ENCODE measurements at regions not wholly inside any gene's neighbourhood (a gene's known extent, or its start where the extent isn't known, plus 50 kb on each side); places are given as distances from the start of the nearest gene placed in this dataset.
"Not testable (repeated sequence)": the region's sequence is repeated elsewhere in the genome, so short reads cannot be mapped to it uniquely, and the experiment has no call there.

- no peak for DNase-seq (ENCODE audit: low read depth in 4 of 4, low spot score in 3 of 4)
Observed at GRCh38 chr6:14876778-14877613, 368.9 kb upstream of the JARID2 start.

GRCh38 chr6:14877758-14878157 lies 368.1 kb upstream of the JARID2 start:
- no peak for DNase-seq (ENCODE audit: low read depth in 4 of 4, low spot score in 3 of 4)

DNA sequence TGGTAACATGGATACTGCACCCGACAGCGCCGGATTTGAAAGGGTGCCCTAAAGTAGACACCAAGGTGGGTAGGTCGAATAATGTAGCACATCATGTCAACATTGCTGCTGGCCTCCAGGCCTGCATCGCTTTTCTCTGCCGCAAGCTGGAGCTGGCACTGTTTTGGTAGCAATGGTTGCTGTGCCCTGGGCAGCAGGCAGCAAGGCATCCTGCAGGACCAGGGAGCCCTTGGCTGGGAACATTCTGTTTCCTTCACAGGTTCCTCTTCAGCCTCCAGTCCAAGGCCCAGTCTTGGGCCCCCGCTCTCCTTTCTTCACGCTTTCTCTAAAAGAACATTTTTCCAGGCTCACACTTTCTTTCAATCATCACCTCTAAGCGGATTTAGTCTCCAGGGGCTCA lies 365.8 kb upstream of the JARID2 start:
- no peak for DNase-seq (ENCODE audit: low read depth in 4 of 4, low spot score in 3 of 4)

DNA sequence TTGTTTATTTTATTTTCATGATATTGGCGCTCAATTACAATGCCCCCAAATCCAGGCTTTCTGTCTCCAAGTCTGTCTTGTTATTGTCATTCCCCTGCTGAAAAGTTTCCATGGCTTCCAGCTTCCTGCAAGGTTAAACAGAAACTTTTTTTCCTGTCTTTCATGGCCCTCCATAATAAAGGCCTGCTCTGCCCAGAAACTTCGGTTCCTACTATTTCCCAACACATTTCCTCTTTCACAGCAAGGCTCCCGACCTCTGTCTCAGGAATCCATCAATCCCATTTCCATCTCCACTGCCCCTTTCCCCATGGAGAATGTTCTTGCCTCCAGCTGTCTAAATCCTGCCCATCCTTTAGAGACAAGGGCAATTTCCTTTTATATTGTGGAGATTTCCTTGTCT lies 365.2 kb upstream of the JARID2 start:
- DNase-seq (ENCODE audit: low read depth in 4 of 4, low spot score in 3 of 4) = no peak

- no peak for DNase-seq (ENCODE audit: low read depth in 4 of 4, low spot score in 3 of 4)
Observed at GRCh38 chr6:14881398-14881797, 364.5 kb upstream of the JARID2 start.

- DNase-seq (ENCODE audit: low read depth in 4 of 4, low spot score in 3 of 4) = no peak
Observed at GRCh38 chr6:14882394-14883026, 363.4 kb upstream of the JARID2 start.

DNA sequence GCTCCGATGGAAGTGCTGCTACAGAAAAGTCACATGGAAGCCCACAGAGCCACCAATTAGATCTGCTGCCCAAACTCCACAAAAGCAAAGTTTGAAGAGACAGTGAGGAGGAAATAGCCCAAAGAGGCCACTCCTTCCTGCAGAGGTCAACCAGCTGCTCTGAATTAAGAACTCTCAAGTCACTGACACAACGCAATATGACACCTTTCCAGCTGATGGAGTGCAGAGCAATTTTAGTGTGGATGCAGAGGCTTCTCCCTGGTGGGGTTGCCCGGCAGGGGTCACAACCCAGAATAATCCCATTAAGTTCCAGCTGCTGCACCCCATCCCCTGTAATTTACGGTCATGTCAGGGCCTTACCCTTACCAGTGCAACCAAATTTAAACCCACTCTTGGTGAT lies 361.9 kb upstream of the JARID2 start:
- DNase-seq (ENCODE audit: low read depth in 4 of 4, low spot score in 3 of 4) = no peak

GRCh38 chr6:14885498-14885897 lies 360.4 kb upstream of the JARID2 start:
- DNase-seq (ENCODE audit: low read depth in 4 of 4, low spot score in 3 of 4) = no peak

- no peak for DNase-seq (ENCODE audit: low read depth in 4 of 4, low spot score in 3 of 4)
Observed at GRCh38 chr6:14887181-14887580, 358.7 kb upstream of the JARID2 start.

GRCh38 chr6:14887986-14888574 lies 357.8 kb upstream of the JARID2 start:
- DNase-seq (ENCODE audit: low read depth in 4 of 4, low spot score in 3 of 4) = no peak

DNA sequence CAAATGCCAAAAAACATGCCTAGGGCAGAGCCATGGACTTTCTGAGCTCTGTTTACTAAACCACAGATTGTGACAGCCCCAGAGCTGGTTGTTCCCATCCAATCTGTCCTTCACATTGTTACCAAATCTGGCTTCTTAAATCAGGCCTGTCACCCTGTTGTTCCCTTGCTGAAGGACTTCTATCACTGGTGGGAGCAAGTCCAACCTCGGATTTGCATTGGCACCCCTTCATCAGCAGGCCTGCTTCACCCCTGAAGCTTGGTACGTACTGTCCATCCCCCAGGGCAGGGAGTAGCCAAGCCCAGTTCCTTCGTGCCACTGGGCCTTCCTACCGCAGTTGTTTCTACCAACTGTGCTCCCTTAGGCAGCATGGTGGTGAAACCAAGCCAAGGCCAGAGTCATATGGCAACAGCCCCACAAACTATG lies 357.3 kb upstream of the JARID2 start:
- DNase-seq (ENCODE audit: low read depth in 4 of 4, low spot score in 3 of 4) = no peak

- DNase-seq (ENCODE audit: low read depth in 4 of 4, low spot score in 3 of 4) = no peak
Observed at GRCh38 chr6:14889188-14889587, 356.7 kb upstream of the JARID2 start.

GRCh38 chr6:14889611-14890593 lies 356.0 kb upstream of the JARID2 start:
- DNase-seq (ENCODE audit: low read depth in 4 of 4, low spot score in 3 of 4) = no peak

DNA sequence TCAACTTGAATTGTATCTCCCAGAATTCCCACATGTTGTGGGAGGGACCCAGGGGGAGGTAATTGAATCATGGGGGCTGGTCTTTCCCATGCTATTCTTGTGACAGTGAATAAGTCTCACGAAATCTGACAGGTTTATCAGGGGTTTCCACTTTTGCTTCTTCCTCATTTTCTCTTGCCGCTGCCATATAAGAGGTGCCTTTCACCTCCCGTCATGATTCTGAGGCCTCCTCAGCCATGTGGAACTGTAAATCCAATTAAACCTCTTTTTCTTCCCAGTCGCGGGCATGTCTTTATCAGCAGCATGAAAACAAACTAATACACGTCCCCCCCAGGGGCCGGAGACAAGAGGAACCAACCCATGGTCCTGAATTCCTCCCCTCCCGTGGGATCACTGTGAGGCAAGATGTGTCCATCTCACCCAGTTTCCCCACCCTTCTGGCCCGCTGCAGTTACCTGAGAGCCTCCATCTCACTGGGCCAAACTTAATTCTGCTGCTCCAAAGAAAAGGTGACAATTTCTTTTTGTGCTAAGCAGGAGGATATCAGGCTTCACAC lies 354.0 kb upstream of the JARID2 start:
- not testable (repeated sequence) for DNase-seq (ENCODE audit: low read depth in 4 of 4, low spot score in 3 of 4)

DNA sequence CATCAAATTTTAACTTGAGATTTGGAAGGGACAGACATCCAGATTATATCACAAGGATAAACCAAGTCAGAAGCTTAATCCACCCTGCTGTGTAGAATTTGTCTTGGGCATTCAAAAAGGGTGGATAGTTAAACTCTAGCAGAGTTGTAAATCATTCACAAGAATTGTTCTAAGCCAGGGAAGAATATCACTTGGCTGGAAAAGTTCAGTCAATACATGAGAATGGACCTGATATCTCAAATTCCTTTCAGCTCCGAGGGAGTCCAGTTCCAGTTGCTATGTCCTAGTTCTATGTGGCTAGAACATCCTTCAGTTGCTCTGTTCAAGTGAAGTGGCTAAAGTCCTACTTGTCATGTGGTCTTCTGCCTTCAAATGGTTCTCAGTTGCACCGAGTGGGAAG lies 351.8 kb upstream of the JARID2 start:
- DNase-seq (ENCODE audit: low read depth in 4 of 4, low spot score in 3 of 4) = no peak

- no peak for DNase-seq (ENCODE audit: low read depth in 4 of 4, low spot score in 3 of 4)
Observed at GRCh38 chr6:14896475-14896874, 349.4 kb upstream of the JARID2 start.

- no peak for DNase-seq (ENCODE audit: low read depth in 4 of 4, low spot score in 3 of 4)
Observed at GRCh38 chr6:14897831-14898230, 348.0 kb upstream of the JARID2 start.

DNA sequence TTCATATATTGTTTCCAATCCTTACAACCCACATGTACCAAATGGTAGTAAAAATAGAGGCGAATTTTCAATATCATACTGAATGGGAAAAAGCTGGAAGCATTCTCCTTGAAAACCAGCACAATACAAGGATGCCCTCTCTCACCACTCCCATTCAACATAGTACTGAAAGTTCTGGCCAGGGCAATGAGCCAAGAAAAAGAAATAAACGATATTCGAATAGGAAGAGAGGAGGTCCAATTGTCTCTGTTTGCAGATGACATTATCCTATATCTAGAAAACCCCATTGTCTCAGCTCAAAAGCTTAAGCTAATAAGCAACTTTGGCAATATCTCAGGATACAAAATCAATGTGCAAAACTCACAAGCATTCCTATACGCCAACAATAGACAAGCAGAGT lies 346.4 kb upstream of the JARID2 start:
- not testable (repeated sequence) for DNase-seq (ENCODE audit: low read depth in 4 of 4, low spot score in 3 of 4)

- DNase-seq (ENCODE audit: low read depth in 4 of 4, low spot score in 3 of 4) = no peak
Observed at GRCh38 chr6:14900919-14901318, 344.9 kb upstream of the JARID2 start.

Measured in left renal pelvis (tissue), 4 donors.